PFSK-1 (cell line): ENCODE measurements at regions not wholly inside any gene's neighbourhood (a gene's known extent, or its start where the extent isn't known, plus 50 kb on each side); places are given as distances from the start of the nearest gene placed in this dataset.

Source experiments
- FOXP2 ChIP-seq: optimal IDR thresholded peaks from 2 replicates; pipeline ENCODE3; 2011; ENCODE audit warnings: borderline replicate concordance, control low read depth, inconsistent platforms; ENCODE audit not compliant: insufficient read depth; ENCODE audit errors: extremely low read length, extremely low read depth
- POLR2AphosphoS5 ChIP-seq: IDR thresholded peaks from 2 replicates; pipeline ENCODE4 v1.6.1; 2012; ENCODE audit warnings: low read depth, mild to moderate bottlenecking, control low read depth, low read length, moderate library complexity
- REST ChIP-seq, 2 experiments: IDR thresholded peaks; 2 replicates each; pipeline versions ENCODE4 v1.6.1 to v1.8.0; 2011 to 2012; ENCODE audit warnings: low read depth in 2 of 2, low read length in 2 of 2, control low read depth in 1 of 2, inconsistent platforms in 1 of 2, mild to moderate bottlenecking in 1 of 2, moderate library complexity in 1 of 2; ENCODE audit not compliant: insufficient read depth in 1 of 2
- SIN3A ChIP-seq: IDR thresholded peaks from 2 replicates; pipeline ENCODE4 v1.6.1; 2012; ENCODE audit warnings: mild to moderate bottlenecking, low read length, moderate library complexity, borderline replicate concordance; ENCODE audit not compliant: insufficient read depth
- TAF1 ChIP-seq: IDR thresholded peaks from 2 replicates; pipeline ENCODE4 v1.6.1; 2012; ENCODE audit warnings: low read length, control low read depth, borderline replicate concordance; ENCODE audit not compliant: insufficient read depth

- TF ChIP-seq REST (IDR thresholded peaks at IDR 0.05; ENCODE audit: insufficient read depth in 1 of 2, low read depth in 2 of 2, low read length in 2 of 2) (no peak), TAF1 (no peak), SIN3A (no peak)
Measured at GRCh38 chr1:37282764-37283163, 191.6 kb upstream of the ZC3H12A start.

GRCh38 chr1:37284053-37284452 is 190.3 kb upstream of the ZC3H12A start:
- TF ChIP-seq TAF1 = no peak
- no peak for TF ChIP-seq REST (IDR thresholded peaks at IDR 0.05; ENCODE audit: insufficient read depth in 1 of 2, low read depth in 2 of 2, low read length in 2 of 2)
- no peak for TF ChIP-seq SIN3A
- TF ChIP-seq POLR2AphosphoS5 = no peak
- TF ChIP-seq FOXP2 = no peak

GRCh38 chr1:37286881-37287280 is 187.5 kb upstream of the ZC3H12A start:
- no peak for TF ChIP-seq POLR2AphosphoS5
- TF ChIP-seq FOXP2 = no peak
- TF ChIP-seq SIN3A = no peak
- no peak for TF ChIP-seq REST (IDR thresholded peaks at IDR 0.05; ENCODE audit: insufficient read depth in 1 of 2, low read depth in 2 of 2, low read length in 2 of 2)
- TF ChIP-seq TAF1 = no peak

DNA sequence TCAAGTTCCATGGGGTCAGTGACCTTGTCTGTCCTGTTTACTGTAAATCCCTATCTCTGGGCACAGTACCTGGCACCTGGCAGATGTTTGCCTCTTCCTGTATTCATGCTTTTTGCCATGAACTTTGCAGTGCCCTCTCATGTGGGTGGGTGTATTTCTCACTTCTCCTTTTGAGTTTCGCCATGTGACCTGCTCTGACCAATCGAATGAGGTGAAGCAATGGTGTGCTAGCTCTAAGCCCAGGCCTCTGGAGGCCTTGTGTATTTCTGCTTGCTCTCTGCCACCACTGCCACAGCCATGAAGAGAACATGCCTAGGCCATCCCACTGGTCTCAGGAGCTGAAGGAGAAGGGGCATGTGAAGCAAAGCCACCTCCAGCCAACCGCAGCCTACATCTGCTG is 185.5 kb upstream of the ZC3H12A start:
- TF ChIP-seq REST (IDR thresholded peaks at IDR 0.05; ENCODE audit: insufficient read depth in 1 of 2, low read depth in 2 of 2, low read length in 2 of 2) = no peak
- no peak for TF ChIP-seq SIN3A
- TF ChIP-seq POLR2AphosphoS5 = no peak
- no peak for TF ChIP-seq TAF1
- no peak for TF ChIP-seq FOXP2

DNA sequence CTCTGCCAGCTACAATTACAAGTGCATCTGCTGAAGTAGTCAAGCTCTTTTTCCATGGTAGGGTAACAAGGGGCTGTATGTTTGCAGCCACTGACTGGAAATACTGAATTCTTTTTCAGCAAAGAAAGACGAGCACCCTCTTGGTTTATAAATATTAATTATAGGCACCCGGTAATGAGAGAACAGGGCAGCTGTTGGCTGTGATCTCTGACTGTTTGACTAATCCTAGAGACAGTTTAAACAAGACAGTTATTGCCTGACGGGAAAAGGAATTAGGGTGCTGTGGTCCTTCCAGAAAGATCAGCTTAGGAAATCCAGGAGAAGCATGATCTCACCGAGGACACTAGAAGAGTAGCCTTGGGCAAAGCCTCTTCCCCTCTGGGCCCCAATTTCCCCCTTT is 183.7 kb upstream of the ZC3H12A start:
- TF ChIP-seq POLR2AphosphoS5 (no peak), REST (IDR thresholded peaks at IDR 0.05; ENCODE audit: insufficient read depth in 1 of 2, low read depth in 2 of 2, low read length in 2 of 2) (no peak), TAF1 (no peak), FOXP2 (no peak), SIN3A (no peak)
